ENCODE measurements at regions not wholly inside any gene's neighbourhood (a gene's known extent, or its start where the extent isn't known, plus 50 kb on each side); places are given as distances from the start of the nearest gene placed in this dataset.

GRCh38 chr14:55500219-55500701 lies 59.8 kb upstream of the TBPL2 start:
- TF ChIP-seq, protein P1, sequence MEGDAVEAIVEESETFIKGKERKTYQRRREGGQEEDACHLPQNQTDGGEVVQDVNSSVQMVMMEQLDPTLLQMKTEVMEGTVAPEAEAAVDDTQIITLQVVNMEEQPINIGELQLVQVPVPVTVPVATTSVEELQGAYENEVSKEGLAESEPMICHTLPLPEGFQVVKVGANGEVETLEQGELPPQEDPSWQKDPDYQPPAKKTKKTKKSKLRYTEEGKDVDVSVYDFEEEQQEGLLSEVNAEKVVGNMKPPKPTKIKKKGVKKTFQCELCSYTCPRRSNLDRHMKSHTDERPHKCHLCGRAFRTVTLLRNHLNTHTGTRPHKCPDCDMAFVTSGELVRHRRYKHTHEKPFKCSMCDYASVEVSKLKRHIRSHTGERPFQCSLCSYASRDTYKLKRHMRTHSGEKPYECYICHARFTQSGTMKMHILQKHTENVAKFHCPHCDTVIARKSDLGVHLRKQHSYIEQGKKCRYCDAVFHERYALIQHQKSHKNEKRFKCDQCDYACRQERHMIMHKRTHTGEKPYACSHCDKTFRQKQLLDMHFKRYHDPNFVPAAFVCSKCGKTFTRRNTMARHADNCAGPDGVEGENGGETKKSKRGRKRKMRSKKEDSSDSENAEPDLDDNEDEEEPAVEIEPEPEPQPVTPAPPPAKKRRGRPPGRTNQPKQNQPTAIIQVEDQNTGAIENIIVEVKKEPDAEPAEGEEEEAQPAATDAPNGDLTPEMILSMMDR (IDR thresholded peaks at IDR 0.05) = no peak
- no peak for TF ChIP-seq POLR2A (IDR thresholded peaks at IDR 0.05)

Measured in right lobe of liver (tissue), 4 donors.